Right lobe of liver (tissue), 6 donors: ENCODE measurements at regions not wholly inside any gene's neighbourhood (a gene's known extent, or its start where the extent isn't known, plus 50 kb on each side); places are given as distances from the start of the nearest gene placed in this dataset.
"Not testable (repeated sequence)": the region's sequence is repeated elsewhere in the genome, so short reads cannot be mapped to it uniquely, and the experiment has no call there.

ENCODE experiments used
- ATAC-seq, 4 donors: fragments of 200-7000 bp; cut with Tn5 transposase; one replicate each; pipeline ENCODE4 v1.9.1; 2020; ENCODE audit warnings: mild to moderate bottlenecking in 4 of 4, moderate library complexity in 4 of 4
- DNase-seq, 3 donors: peaks; one replicate each; pipeline ENCODE4 v3.0.0-alpha.2; 2020
- H3K27ac ChIP-seq, 3 donors: fragments of 200-600 bp; one replicate each; pipeline ENCODE4 v1.8.0; 2022
- H3K27me3 ChIP-seq, 2 donors: fragments of 200-600 bp; one replicate each; pipeline ENCODE4 v1.8.0; 2022
- H3K36me3 ChIP-seq, 4 donors: fragments of 200-600 bp; sonication (generic) in 1 of 4; one replicate each; pipeline versions ENCODE4 v1.5.1 to v1.8.0; 2017 to 2022; ENCODE audit warnings: control low read depth in 1 of 4
- H3K4me1 ChIP-seq, 4 donors: fragments of 200-600 bp; sonication (generic) in 1 of 4; one replicate each; pipeline versions ENCODE4 v1.5.1 to v1.8.0; 2017 to 2022; ENCODE audit warnings: control low read depth in 1 of 4
- H3K4me3 ChIP-seq, 3 donors: fragments of 200-600 bp; one replicate each; pipeline ENCODE4 v1.8.0; 2022
- H3K9me3 ChIP-seq, 4 donors: fragments of 200-600 bp; sonication (generic) in 1 of 4; one replicate each; pipeline versions ENCODE4 v1.5.1 to v1.8.0; 2017 to 2022; ENCODE audit warnings: control low read depth in 1 of 4
- POLR2A ChIP-seq: fragments of 450-650 bp; IDR thresholded peaks from one replicate; pipeline ENCODE4 v1.6.1; 2017; ENCODE audit warnings: antibody characterized with exemption, mild to moderate bottlenecking
- WGBS: methylation state at CpG from one replicate; pipeline ENCODE4 v1.1.6; 2018; ENCODE audit warnings: low coverage, low lambda C conversion rate; ENCODE audit not compliant: insufficient coverage; ENCODE audit errors: missing lambda C conversion rate; 5-methylcytosine and 5-hydroxymethylcytosine counted together
- intact Hi-C, 2 donors: fragments of 100-400 bp; cut with DNase I; formaldehyde crosslinking; loops; one replicate each; pipeline versions ENCODE4 v1.11.2 to v1.14.1; 2022
- TF ChIP-seq, protein P1 (sequence below), 4 donors: fragments of 200-600 bp in 3 of 4; fragments of 450-650 bp in 1 of 4; IDR thresholded peaks; one replicate each; pipeline versions ENCODE4 v1.5.1 to v1.8.0; 2016 to 2022; ENCODE audit warnings: antibody characterized with exemption in 4 of 4, mild to moderate bottlenecking in 2 of 4
- donor health status: DM: no; HTN: yes; CAD: no.
- donor health status: DM: no; HTN: no; CAD: no.
- donor health status: DM: no; HTN: no; CAD: no.
- donor health status: DM: no; HTN: yes; CAD: no.
- donor health status: DM: no; HTN: yes; CAD: no.

DNA sequence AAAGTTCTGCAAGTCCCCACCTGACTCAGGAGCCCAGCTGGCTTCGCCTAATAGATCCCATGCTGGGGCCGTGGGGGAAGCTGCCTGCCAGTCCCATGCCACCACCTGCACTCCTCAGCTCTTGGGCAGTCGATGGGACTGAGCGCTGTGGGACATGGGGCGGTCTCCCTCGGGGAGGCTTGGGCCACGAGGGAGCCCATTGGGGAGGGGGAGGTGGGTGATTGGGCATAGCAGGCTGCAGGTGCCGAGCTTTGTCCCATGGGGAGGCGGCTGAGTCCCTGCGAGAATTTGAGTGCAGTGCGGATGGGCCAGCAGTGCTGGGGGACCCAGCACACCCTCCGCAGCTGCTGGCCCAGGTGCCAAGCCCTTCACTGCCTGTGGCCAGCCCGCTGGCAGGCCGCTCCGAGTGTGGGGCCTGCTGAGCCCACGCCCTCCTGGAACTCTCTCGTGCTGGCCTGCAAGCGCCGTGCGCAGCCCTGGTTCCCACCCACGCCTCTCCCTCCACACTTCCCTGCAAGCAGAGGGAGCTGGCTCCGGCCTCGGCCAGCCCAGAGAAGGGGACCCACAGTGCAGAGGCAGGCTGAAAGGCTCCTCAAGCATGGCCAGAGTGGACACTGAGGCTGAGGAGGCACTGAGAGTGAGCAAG lies 467.3 kb downstream of the IRS2 start:
- WGBS = 40% methylated on average over 1 of the region's 23 CpGs
- no peak overlapping the region for H3K4me3 ChIP-seq
- intact Hi-C loops = no loop called here

DNA sequence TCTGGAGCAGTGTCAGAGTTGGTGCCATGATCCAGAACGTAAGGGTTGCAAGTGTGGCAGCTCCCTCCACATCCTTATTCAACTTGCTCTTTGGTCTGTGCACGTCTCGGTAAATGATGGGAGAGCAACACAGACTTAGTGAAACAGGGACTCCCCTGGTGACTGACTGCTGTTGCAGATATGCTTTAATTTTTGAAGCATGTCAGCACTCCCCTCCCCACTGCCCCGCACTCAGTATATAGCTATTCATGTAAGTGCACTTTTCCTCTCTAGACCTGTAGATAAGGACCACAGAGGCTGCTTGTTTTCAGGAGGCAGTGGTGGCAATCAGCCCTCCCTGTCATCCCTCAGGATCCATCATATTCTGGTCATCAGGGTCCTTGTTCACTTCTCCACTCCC lies 470.9 kb downstream of the IRS2 start:
- Histone ChIP-seq H3K4me3 (no peak overlapping the region), H3K36me3 (no peaks in the 10 kb centered on the region), H3K27me3 (no peaks in the 10 kb centered on the region), H3K4me1 (peaks cover 0 to 3% (median 1%) of the 10 kb centered on the region in 4 donors), H3K9me3 (no peaks in the 10 kb centered on the region), H3K27ac (no peak overlapping the region)
- WGBS = 86% methylated on average over 3 of the region's 4 CpGs
- intact Hi-C loops = no loop called here
- ATAC-seq (no peak), DNase-seq (no peak)
- TF ChIP-seq POLR2A = no peak
- TF ChIP-seq, protein P1, sequence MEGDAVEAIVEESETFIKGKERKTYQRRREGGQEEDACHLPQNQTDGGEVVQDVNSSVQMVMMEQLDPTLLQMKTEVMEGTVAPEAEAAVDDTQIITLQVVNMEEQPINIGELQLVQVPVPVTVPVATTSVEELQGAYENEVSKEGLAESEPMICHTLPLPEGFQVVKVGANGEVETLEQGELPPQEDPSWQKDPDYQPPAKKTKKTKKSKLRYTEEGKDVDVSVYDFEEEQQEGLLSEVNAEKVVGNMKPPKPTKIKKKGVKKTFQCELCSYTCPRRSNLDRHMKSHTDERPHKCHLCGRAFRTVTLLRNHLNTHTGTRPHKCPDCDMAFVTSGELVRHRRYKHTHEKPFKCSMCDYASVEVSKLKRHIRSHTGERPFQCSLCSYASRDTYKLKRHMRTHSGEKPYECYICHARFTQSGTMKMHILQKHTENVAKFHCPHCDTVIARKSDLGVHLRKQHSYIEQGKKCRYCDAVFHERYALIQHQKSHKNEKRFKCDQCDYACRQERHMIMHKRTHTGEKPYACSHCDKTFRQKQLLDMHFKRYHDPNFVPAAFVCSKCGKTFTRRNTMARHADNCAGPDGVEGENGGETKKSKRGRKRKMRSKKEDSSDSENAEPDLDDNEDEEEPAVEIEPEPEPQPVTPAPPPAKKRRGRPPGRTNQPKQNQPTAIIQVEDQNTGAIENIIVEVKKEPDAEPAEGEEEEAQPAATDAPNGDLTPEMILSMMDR (IDR thresholded peaks at IDR 0.05) = no peak

More for the DNA sequence above, 467.3 kb downstream of the IRS2 start:
- Histone ChIP-seq H3K36me3 (no peaks in the 10 kb centered on the region), H3K4me1 (no peaks in the 10 kb centered on the region), H3K27me3 (no peaks in the 10 kb centered on the region), H3K27ac (no peak overlapping the region), H3K9me3 (no peaks in the 10 kb centered on the region)
- TF ChIP-seq POLR2A = no peak
- TF ChIP-seq, protein P1 (IDR thresholded peaks at IDR 0.05) = no peak
- DNase-seq = no peak
- peak in 1 of 4 donors; percentile 32 for ATAC-seq

DNA sequence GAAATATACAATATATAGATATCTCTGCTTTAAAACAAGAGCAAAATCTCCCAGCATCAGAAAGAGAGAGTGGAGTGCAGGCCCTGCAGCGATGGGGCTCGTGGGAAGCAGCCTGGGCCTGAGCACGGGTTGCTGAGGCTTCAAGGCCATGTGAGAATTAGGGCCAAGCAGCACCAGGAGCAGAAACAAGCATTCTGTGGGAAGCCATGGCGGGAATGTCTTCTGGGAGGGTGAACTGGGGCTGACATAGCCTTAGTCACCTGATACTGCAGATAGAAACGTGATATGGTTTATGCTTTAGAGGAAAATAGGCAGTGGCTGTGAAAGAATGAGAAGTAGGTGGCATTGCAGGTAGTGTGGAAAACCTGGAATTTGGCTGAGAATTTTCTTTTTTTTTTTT lies 472.3 kb downstream of the IRS2 start:
- TF ChIP-seq, protein P1 (IDR thresholded peaks at IDR 0.05) = no peak
- Histone ChIP-seq H3K4me1 (peaks cover 0 to 15% (median 6%) of the 10 kb centered on the region in 4 donors), H3K4me3 (no peak overlapping the region), H3K36me3 (no peaks in the 10 kb centered on the region), H3K27me3 (no peaks in the 10 kb centered on the region), H3K9me3 (no peaks in the 10 kb centered on the region), H3K27ac (no peak overlapping the region)
- DNase-seq (no peak), ATAC-seq (no peak)
- intact Hi-C loops = no loop called here
- WGBS = 80% methylated on average over 5 of the region's 5 CpGs

DNA sequence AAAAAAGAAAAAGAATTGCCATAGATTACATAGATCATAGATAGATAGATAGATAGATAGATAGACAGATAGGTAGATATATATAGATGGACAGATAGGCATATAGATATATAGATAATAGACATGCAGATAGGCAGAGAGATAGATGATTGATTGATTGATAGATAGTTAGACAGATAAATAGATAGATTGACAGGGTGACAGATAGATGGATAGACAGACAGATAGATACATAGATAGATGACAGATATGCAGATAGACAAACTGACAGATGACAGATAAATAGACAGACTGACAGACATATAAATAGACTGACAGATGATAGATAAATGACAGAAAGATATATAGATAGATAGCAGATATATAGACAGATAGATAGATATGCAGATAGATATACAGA lies 474.0 kb downstream of the IRS2 start:
- peaks cover 0 to 15% (median 7%) of the 10 kb centered on the region in 4 donors for H3K4me1 ChIP-seq
- H3K9me3 ChIP-seq = no peaks in the 10 kb centered on the region
- DNase-seq (no peak), ATAC-seq (no peak)
- intact Hi-C loops = no loop called here
- H3K36me3 ChIP-seq = no peaks in the 10 kb centered on the region
- H3K27me3 ChIP-seq = no peaks in the 10 kb centered on the region
- no peak for TF ChIP-seq POLR2A
- TF ChIP-seq, protein P1 (IDR thresholded peaks at IDR 0.05) = no peak
- no peak overlapping the region for H3K4me3 ChIP-seq
- H3K27ac ChIP-seq = no peak overlapping the region

DNA sequence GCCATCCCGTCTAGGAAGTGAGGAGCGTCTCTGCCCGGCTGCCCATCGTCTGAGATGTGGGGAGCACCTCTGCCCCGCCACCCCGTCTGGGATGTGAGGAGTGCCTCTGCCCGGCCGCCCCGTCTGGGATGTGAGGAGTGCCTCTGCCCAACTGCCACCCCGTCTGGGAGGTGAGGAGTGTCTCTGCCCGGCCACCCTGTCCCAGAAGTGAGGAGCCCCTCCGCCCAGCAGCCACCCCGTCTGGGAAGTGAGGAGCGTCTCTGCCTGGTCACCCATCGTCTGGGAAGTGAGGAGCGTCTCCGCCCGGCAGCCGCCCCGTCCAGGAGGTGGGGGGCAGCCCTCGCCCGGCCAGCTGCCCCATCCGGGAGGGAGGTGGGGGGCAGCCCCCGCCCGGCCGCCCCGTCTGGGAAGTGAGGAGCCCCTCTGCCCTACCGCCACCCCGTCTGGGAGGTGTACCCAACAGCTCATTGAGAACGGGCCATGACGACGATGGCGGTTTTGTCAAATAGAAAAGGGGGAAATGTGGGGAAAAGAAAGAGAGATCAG lies 474.9 kb downstream of the IRS2 start:
- H3K4me3 ChIP-seq, ATAC-seq, intact Hi-C loops, DNase-seq, H3K27me3 ChIP-seq, H3K9me3 ChIP-seq, H3K27ac ChIP-seq, H3K36me3 ChIP-seq: not testable (repeated sequence)
- no CpG with 5 or more reads among the region's 33 CpGs for WGBS
- H3K4me1 ChIP-seq = peaks cover 0 to 15% (median 7%) of the 10 kb centered on the region in 4 donors
